ENCODE measurements at regions not wholly inside any gene's neighbourhood (a gene's known extent, or its start where the extent isn't known, plus 50 kb on each side); places are given as distances from the start of the nearest gene placed in this dataset.
A peak's percentile ranks its signal among the peaks of the same experiment; 100 is the strongest.

- DNase-seq (ENCODE audit: low read depth) = no peak
Observed at GRCh38 chr10:120960725-120961124, 109.6 kb downstream of the WDR11 start.

- no peak for DNase-seq (ENCODE audit: low read depth)
Observed at GRCh38 chr10:120961795-120962755, 110.9 kb downstream of the WDR11 start.

- no peak for DNase-seq (ENCODE audit: low read depth)
Observed at GRCh38 chr10:120962756-120963593, 111.8 kb downstream of the WDR11 start.

- DNase-seq (ENCODE audit: low read depth) = no peak
Observed at GRCh38 chr10:120963594-120964220, 112.5 kb downstream of the WDR11 start.

GRCh38 chr10:120966657-120967045 is 115.5 kb downstream of the WDR11 start:
- DNase-seq (ENCODE audit: low read depth) = no peak

- DNase-seq (ENCODE audit: low read depth) = peak; percentile 30
Observed at GRCh38 chr10:120969219-120969645, 118.1 kb downstream of the WDR11 start.

- no peak for DNase-seq (ENCODE audit: low read depth)
Observed at GRCh38 chr10:120970595-120971529, 119.7 kb downstream of the WDR11 start.

- no peak for DNase-seq (ENCODE audit: low read depth)
Observed at GRCh38 chr10:120971671-120972070, 120.5 kb downstream of the WDR11 start.

GRCh38 chr10:120972259-120972658 is 121.1 kb downstream of the WDR11 start:
- DNase-seq (ENCODE audit: low read depth) = no peak

GRCh38 chr10:120975072-120975867 is 124.1 kb downstream of the WDR11 start:
- no peak for DNase-seq (ENCODE audit: low read depth)

GRCh38 chr10:120975868-120976225 is 124.7 kb downstream of the WDR11 start:
- no peak for DNase-seq (ENCODE audit: low read depth)

- no peak for DNase-seq (ENCODE audit: low read depth)
Observed at GRCh38 chr10:120977897-120978296, 126.7 kb downstream of the WDR11 start.

GRCh38 chr10:120978589-120979252 is 127.6 kb downstream of the WDR11 start:
- DNase-seq (ENCODE audit: low read depth) = peak; percentile 65

- DNase-seq (ENCODE audit: low read depth) = no peak
Observed at GRCh38 chr10:120979435-120980278, 128.5 kb downstream of the WDR11 start.

- DNase-seq (ENCODE audit: low read depth) = no peak
Observed at GRCh38 chr10:120980279-120981255, 129.4 kb downstream of the WDR11 start.

- no peak for DNase-seq (ENCODE audit: low read depth)
Observed at GRCh38 chr10:120981601-120982391, 130.6 kb downstream of the WDR11 start.

GRCh38 chr10:120982507-120982906 is 131.3 kb downstream of the WDR11 start:
- no peak for DNase-seq (ENCODE audit: low read depth)

Data from iris pigment epithelial cell (primary cell).